ENCODE measurements at regions not wholly inside any gene's neighbourhood (a gene's known extent, or its start where the extent isn't known, plus 50 kb on each side); places are given as distances from the start of the nearest gene placed in this dataset.
"Not testable (repeated sequence)": the region's sequence is repeated elsewhere in the genome, so short reads cannot be mapped to it uniquely, and the experiment has no call there.

DNA sequence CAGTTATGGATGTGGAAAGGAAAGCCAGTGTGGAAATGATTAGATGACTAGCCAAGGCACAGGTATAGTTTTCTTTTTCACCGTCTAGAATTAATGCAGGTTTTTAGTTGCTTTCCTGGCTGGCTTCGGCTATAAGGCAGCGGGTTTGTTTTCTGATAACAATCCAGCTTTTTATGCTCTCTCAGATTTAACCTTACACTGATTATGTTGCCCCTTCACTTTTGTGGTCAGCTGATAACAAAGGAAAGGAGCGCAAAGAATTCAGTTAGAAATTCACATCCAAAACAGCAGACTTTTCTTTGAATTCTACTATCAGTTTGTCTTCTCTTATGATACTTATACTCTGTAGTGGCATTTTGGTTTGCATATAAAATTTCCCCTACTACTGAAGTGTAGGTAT is 94.2 kb upstream of the CENPE start:
- CTCF ChIA-PET: no interaction called here

DNA sequence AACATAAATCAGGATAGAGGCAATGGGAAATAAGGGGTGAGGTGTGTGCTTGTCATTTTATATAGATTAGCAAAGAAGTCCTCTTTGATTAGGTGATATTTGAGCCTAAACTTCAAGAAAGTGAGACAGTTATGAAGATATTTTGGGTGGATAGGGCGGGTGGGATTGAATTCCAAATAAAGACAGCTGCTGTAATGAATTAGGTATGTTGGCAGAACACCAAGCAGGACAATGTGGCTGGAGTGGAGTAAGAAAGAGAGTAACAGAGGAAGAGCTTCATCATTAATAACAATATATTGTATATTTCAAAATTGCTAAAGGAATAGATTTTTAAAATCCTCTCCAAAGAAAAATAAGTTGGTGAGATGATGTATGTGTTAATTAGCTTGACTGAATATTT is 91.0 kb upstream of the CENPE start:
- H3K4me3 ChIP-seq (ENCODE audit: low read depth, low read length): no peak overlapping the region
- DNase-seq (ENCODE audit: low read depth, low spot score): no peak
- TF ChIP-seq CTCF (IDR thresholded peaks at IDR 0.05; ENCODE audit: insufficient read depth, low read length, missing control alignments): no peak
- ChIA-PET POLR2A (interaction anchor here (0.6 kb wide), 1 partner anchor 1267 kb away, joined by 3 read pairs; no protein-coding TSS in a partner anchor), CTCF (no interaction called here)

More for the DNA sequence above, 94.2 kb upstream of the CENPE start:
- no peak overlapping the region for H3K4me3 ChIP-seq (ENCODE audit: low read depth, low read length)
- TF ChIP-seq CTCF (IDR thresholded peaks at IDR 0.05; ENCODE audit: insufficient read depth, low read length, missing control alignments): no peak
- no peak for DNase-seq (ENCODE audit: low read depth, low spot score)
- POLR2A ChIA-PET: no interaction called here

DNA sequence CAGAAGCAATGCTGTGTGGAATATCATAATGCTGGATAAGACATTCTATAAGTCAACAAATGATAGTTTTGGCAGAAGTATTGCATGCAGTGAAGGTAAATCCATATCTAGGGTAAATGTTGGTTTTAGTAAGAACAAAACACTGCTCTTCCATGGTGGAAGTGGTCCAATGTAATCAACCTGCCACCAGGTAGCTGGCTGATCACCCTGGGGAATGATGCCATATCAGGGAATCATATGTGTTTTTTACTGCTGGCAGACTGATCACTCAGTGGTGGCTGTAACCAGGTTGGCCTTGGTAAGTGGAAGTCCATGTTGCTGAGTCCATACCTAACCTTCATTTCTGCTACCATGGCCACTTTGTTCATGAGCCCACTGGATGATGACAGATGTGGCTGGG is 74.0 kb upstream of the CENPE start:
- DNase-seq (ENCODE audit: low read depth, low spot score): no peak
- CTCF ChIA-PET: no interaction called here

DNA sequence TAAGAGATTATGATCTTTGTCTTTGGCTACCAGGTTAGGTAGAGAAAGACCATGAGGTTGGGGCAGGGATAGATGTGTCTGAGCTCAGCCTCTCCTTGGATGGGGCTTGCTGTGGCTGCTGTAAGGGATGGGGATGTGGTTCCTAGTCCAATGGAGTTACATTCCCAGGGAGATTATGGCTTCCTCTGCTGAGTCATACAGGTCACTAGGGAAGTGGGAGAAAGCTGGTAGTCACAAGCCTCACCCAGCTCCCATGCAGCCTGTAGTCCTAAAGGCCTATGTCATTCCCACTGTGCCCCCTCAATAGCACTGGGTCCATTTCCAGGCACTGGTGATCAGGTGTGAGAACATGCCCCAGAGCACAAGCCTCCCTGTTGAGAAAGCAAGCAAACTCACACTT is 70.6 kb upstream of the CENPE start:
- no peak overlapping the region for H3K4me3 ChIP-seq (ENCODE audit: low read depth, low read length)
- ChIA-PET POLR2A (no interaction called here), CTCF (no interaction called here)
- no peak for DNase-seq (ENCODE audit: low read depth, low spot score)
- no peak for TF ChIP-seq CTCF (IDR thresholded peaks at IDR 0.05; ENCODE audit: insufficient read depth, low read length, missing control alignments)

More for the DNA sequence above, 74.0 kb upstream of the CENPE start:
- H3K4me3 ChIP-seq (ENCODE audit: low read depth, low read length): no peak overlapping the region
- TF ChIP-seq CTCF (IDR thresholded peaks at IDR 0.05; ENCODE audit: insufficient read depth, low read length, missing control alignments): no peak
- POLR2A ChIA-PET: no interaction called here

DNA sequence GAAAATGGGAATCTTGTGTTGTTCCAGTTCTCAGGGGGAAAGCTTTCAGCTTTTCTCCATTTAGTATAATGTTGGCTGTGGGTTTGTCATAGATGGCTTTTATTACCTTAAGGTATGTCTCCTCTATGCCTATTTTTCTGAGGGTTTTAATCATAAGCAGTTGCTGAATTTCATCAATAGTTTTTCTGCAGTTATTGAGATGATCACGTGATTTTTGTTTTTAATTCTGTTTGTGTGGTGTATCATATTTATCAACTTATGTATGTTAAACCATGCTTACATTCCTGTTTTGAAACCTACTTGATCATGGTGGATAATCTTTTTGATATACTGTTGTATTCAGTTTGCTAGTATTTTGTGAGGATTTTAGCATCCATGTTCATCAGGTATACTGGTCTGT is 66.8 kb upstream of the CENPE start:
- TF ChIP-seq CTCF (IDR thresholded peaks at IDR 0.05; ENCODE audit: insufficient read depth, low read length, missing control alignments): no peak
- POLR2A ChIA-PET: no interaction called here
- no peak for DNase-seq (ENCODE audit: low read depth, low spot score)
- H3K4me3 ChIP-seq (ENCODE audit: low read depth, low read length): no peak overlapping the region
- CTCF ChIA-PET: no interaction called here

DNA sequence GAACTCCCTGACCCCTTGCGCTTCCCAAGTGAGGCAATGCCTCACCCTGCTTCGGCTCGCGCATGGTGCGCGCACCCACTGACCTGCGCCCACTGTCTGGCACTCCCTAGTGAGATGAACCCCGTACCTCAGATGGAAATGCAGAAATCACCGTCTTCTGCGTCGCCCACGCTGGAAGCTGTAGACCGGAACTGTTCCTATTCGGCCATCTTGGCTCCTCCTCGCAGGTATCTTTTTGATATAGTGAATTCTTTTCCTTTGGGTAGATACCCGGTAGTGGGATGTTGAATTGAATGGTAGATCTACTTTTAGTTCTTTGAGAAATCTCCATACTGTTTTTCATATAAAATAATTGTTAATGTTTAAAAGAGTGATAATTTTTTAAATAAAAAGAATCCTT is 57.9 kb upstream of the CENPE start:
- POLR2A ChIA-PET; CTCF ChIA-PET; DNase-seq (ENCODE audit: low read depth, low spot score); H3K4me3 ChIP-seq (ENCODE audit: low read depth, low read length): not testable (repeated sequence)
